Cardiac septum (tissue), 1 donor: ENCODE measurements at regions not wholly inside any gene's neighbourhood (a gene's known extent, or its start where the extent isn't known, plus 50 kb on each side); places are given as distances from the start of the nearest gene placed in this dataset.
"Not testable (repeated sequence)": the region's sequence is repeated elsewhere in the genome, so short reads cannot be mapped to it uniquely, and the experiment has no call there.

Experiments
- DNase-seq: peaks from one replicate; pipeline ENCODE4 v3.0.0-alpha.2; 2020; ENCODE audit warnings: low spot score
- intact Hi-C: fragments of 100-400 bp; cut with DNase I; formaldehyde crosslinking; loops from one replicate; pipeline ENCODE4 v1.14.0; 2022
- donor health status: DM: no; HTN: no; CAD: no.

GRCh38 chr16:51994597-51994996, 552.3 kb downstream of the TOX3 start:
- intact Hi-C loops, result no loop called here
- DNase-seq, result no peak

- intact Hi-C loops, result loop anchor here (10.0 kb wide), 1 partner anchor 175 kb away; no protein-coding TSS in a partner anchor
- no peak for DNase-seq
These were observed 557.2 kb downstream of the TOX3 start for GRCh38 chr16:51989637-51990230.

GRCh38 chr16:51988977-51989376, 558.0 kb downstream of the TOX3 start:
- no peak for DNase-seq
- intact Hi-C loops, result loop anchor here (10.0 kb wide), 1 partner anchor 174 kb away; no protein-coding TSS in a partner anchor

GRCh38 chr16:51987519-51987918, 559.4 kb downstream of the TOX3 start:
- intact Hi-C loops, result loop anchor here (10.0 kb wide), 1 partner anchor 173 kb away; no protein-coding TSS in a partner anchor
- DNase-seq, result no peak

GRCh38 chr16:51986717-51987116, 560.2 kb downstream of the TOX3 start:
- intact Hi-C loops, result loop anchor here (10.0 kb wide), 1 partner anchor 172 kb away; no protein-coding TSS in a partner anchor
- no peak for DNase-seq

- DNase-seq, result no peak
- intact Hi-C loops, result loop anchor here (10.0 kb wide), 1 partner anchor 172 kb away; no protein-coding TSS in a partner anchor
These were observed 560.6 kb downstream of the TOX3 start for GRCh38 chr16:51986301-51986700.

- intact Hi-C loops, result loop anchor here (10.0 kb wide), 1 partner anchor 170 kb away; no protein-coding TSS in a partner anchor
- DNase-seq, result no peak
These were observed 561.8 kb downstream of the TOX3 start for GRCh38 chr16:51985126-51985525.

- intact Hi-C loops, result loop anchor here (10.0 kb wide), 1 partner anchor 170 kb away; no protein-coding TSS in a partner anchor
These were observed 562.5 kb downstream of the TOX3 start for GRCh38 chr16:51984395-51984794.

GRCh38 chr16:51982715-51983680, 563.9 kb downstream of the TOX3 start:
- DNase-seq, result no peak
- intact Hi-C loops, result loop anchor here (10.0 kb wide), 1 partner anchor 168 kb away; no protein-coding TSS in a partner anchor

More at GRCh38 chr16:51984395-51984794, 562.5 kb downstream of the TOX3 start:
- DNase-seq, result no peak

- intact Hi-C loops, result loop anchor here (10.0 kb wide), 1 partner anchor 167 kb away; no protein-coding TSS in a partner anchor
- DNase-seq, result no peak
These were observed 565.2 kb downstream of the TOX3 start for GRCh38 chr16:51981725-51982124.

- DNase-seq, intact Hi-C loops: not testable (repeated sequence)
These were observed 569.4 kb downstream of the TOX3 start for GRCh38 chr16:51977506-51977905.

GRCh38 chr16:51971184-51971583, 575.8 kb downstream of the TOX3 start:
- intact Hi-C loops, result no loop called here
- no peak for DNase-seq

GRCh38 chr16:51968749-51969148, 578.2 kb downstream of the TOX3 start:
- intact Hi-C loops, result no loop called here
- DNase-seq, result no peak

- DNase-seq, result no peak
- intact Hi-C loops, result no loop called here
These were observed 579.3 kb downstream of the TOX3 start for GRCh38 chr16:51967646-51968045.

GRCh38 chr16:51960931-51961330, 586.0 kb downstream of the TOX3 start:
- intact Hi-C loops, result no loop called here
- no peak for DNase-seq

- DNase-seq, result no peak
- intact Hi-C loops, result no loop called here
These were observed 593.5 kb downstream of the TOX3 start for GRCh38 chr16:51953286-51953985.

GRCh38 chr16:51952500-51952899, 594.4 kb downstream of the TOX3 start:
- intact Hi-C loops, result no loop called here
- no peak for DNase-seq

- intact Hi-C loops, result no loop called here
- DNase-seq, result no peak
These were observed 595.2 kb downstream of the TOX3 start for GRCh38 chr16:51951668-51952298.

GRCh38 chr16:51950118-51950780, 596.7 kb downstream of the TOX3 start:
- intact Hi-C loops, result no loop called here

More at GRCh38 chr16:51950118-51950780, 596.7 kb downstream of the TOX3 start:
- no peak for DNase-seq
